B cell (primary cell): ENCODE measurements at regions not wholly inside any gene's neighbourhood (a gene's known extent, or its start where the extent isn't known, plus 50 kb on each side); places are given as distances from the start of the nearest gene placed in this dataset.

Experiments
- ATAC-seq: fragments of 200-7000 bp; cut with Tn5 transposase; one replicate; pipeline ENCODE4 v1.10.0; 2021; ENCODE audit warnings: low read depth, mild to moderate bottlenecking, moderate number of reproducible peaks, moderate library complexity
- CTCF ChIA-PET: fragments of 350-600 bp; sonication (Branson Sonifier 250); formaldehyde crosslinking; loops from one replicate; lab custom pipeline; 2021; ENCODE audit warnings: antibody characterized with exemption, inconsistent platforms; lab: Charles Lee
- POLR2A ChIA-PET: fragments of 350-600 bp; sonication (Branson Sonifier 250); formaldehyde crosslinking; loops from one replicate; lab custom pipeline; 2021; ENCODE audit warnings: antibody characterized with exemption; lab: Charles Lee
- DNase-seq: peaks from one replicate; pipeline ENCODE4 v3.0.0; 2013
- H2AFZ ChIP-seq: 2 replicates; pipeline ENCODE4 v1.6.1; 2012; ENCODE audit warnings: mild to moderate bottlenecking, low read depth, low read length; ENCODE audit not compliant: insufficient read depth, poor library complexity, severe bottlenecking
- H3K27ac ChIP-seq, 2 donors: 1 replicate in 1 of 2; 2 replicates in 1 of 2; pipeline ENCODE4 v1.5.1; 2012 to 2013; ENCODE audit warnings: low read length in 2 of 2, mild to moderate bottlenecking in 2 of 2, moderate library complexity in 1 of 2
- H3K27me3 ChIP-seq, 4 experiments: fragments of 200-600 bp in 1 of 4; sonication (generic) in 1 of 4; replicated peaks in 1 of 4; 1 replicate in 2 of 4; 2 replicates in 2 of 4; pipeline versions ENCODE4 v1.6.1 to v1.7.0; 2013 to 2016; ENCODE audit warnings: low read length in 3 of 4, mild to moderate bottlenecking in 2 of 4, mixed read lengths in 1 of 4, moderate library complexity in 1 of 4; ENCODE audit not compliant: insufficient read depth in 4 of 4, control insufficient read depth in 3 of 4; ENCODE audit errors: control extremely low read depth in 1 of 4
- H3K36me3 ChIP-seq, 2 experiments: replicated peaks in 1 of 2; 1 replicate in 1 of 2; 2 replicates in 1 of 2; pipeline versions ENCODE4 v1.6.1 to v1.7.1; 2013; ENCODE audit warnings: low read length in 1 of 2; ENCODE audit not compliant: insufficient read depth in 2 of 2, control insufficient read depth in 1 of 2; ENCODE audit errors: control extremely low read depth in 1 of 2, extremely low read depth in 1 of 2
- H3K4me1 ChIP-seq, 2 donors: fragments of 200-600 bp in 1 of 2; sonication (generic) in 1 of 2; 1 replicate in 1 of 2; 2 replicates in 1 of 2; pipeline versions ENCODE4 v1.5.1 to v1.6.1; 2013 to 2017; ENCODE audit warnings: low read length in 2 of 2; ENCODE audit not compliant: control insufficient read depth in 2 of 2, insufficient read depth in 2 of 2
- H3K4me2 ChIP-seq: replicated peaks from 2 replicates; pipeline ENCODE3; 2012; ENCODE audit warnings: mild to moderate bottlenecking, low read depth, low read length; ENCODE audit not compliant: poor library complexity, severe bottlenecking
- H3K4me3 ChIP-seq, 5 experiments: fragments of 200-600 bp in 1 of 5; sonication (generic) in 1 of 5; 1 replicate in 3 of 5; 2 replicates in 2 of 5; pipeline versions ENCODE4 v1.5.1 to v1.7.0; 2011 to 2016; ENCODE audit warnings: low read length in 4 of 5, mild to moderate bottlenecking in 4 of 5, low read depth in 2 of 5, control low read depth in 1 of 5, moderate library complexity in 1 of 5; ENCODE audit not compliant: insufficient read depth in 1 of 5; ENCODE audit errors: control extremely low read depth in 1 of 5, extremely low read depth in 1 of 5
- H3K79me2 ChIP-seq: fragments of 200-600 bp; sonication (generic); one replicate; pipeline ENCODE4 v1.6.0; 2016; ENCODE audit warnings: low read length; ENCODE audit not compliant: control insufficient read depth, insufficient read depth
- H3K9ac ChIP-seq: fragments of 200-600 bp; sonication (generic); 2 replicates; pipeline ENCODE4 v1.6.1; 2017; ENCODE audit warnings: mild to moderate bottlenecking, low read length, moderate library complexity
- H3K9me3 ChIP-seq, 3 donors: one replicate each; pipeline versions ENCODE4 v1.6.1 to v1.7.1; 2013; ENCODE audit warnings: low read length in 2 of 3; ENCODE audit not compliant: control insufficient read depth in 2 of 3, insufficient read depth in 1 of 3; ENCODE audit errors: control extremely low read depth in 1 of 3
- H4K20me1 ChIP-seq: 2 replicates; pipeline ENCODE4 v1.6.0; 2012; ENCODE audit warnings: mild to moderate bottlenecking, low read length; ENCODE audit not compliant: insufficient read depth, control insufficient read depth, poor library complexity, severe bottlenecking
- H3K27ac Mint-ChIP-seq: one replicate; pipeline ENCODE4 v1.8.0; 2021; ENCODE audit warnings: mixed read lengths
- H3K27me3 Mint-ChIP-seq: one replicate; pipeline ENCODE4 v1.8.0; 2021; ENCODE audit warnings: mixed read lengths
- H3K4me1 Mint-ChIP-seq: one replicate; pipeline ENCODE4 v1.8.0; 2021; ENCODE audit warnings: mixed read lengths
- H3K4me3 Mint-ChIP-seq: one replicate; pipeline ENCODE4 v1.8.0; 2021; ENCODE audit warnings: mixed read lengths
- H3K9me3 Mint-ChIP-seq: one replicate; pipeline ENCODE4 v1.8.0; 2022; ENCODE audit warnings: mixed read lengths; ENCODE audit not compliant: insufficient read depth
- EZH2 ChIP-seq: IDR thresholded peaks from 2 replicates; pipeline ENCODE4 v1.6.1; 2012; ENCODE audit warnings: borderline replicate concordance, low read depth, mild to moderate bottlenecking, moderate library complexity, low read length; ENCODE audit not compliant: insufficient read depth, poor library complexity, severe bottlenecking
- WGBS: methylation state at CpG from one replicate; pipeline ENCODE4 v1.1.5; 2013; ENCODE audit warnings: missing lambda C conversion rate; ENCODE audit not compliant: insufficient coverage; 5-methylcytosine and 5-hydroxymethylcytosine counted together
- intact Hi-C: fragments of 100-400 bp; cut with micrococcal nuclease; formaldehyde crosslinking; loops from one replicate; pipeline ENCODE4 v1.10.0; 2022
- TF ChIP-seq, protein P1 (sequence below): fragments of 200-600 bp; IDR thresholded peaks from one replicate; pipeline ENCODE4 v1.8.0; 2022; ENCODE audit warnings: antibody characterized with exemption, mild to moderate bottlenecking

DNA sequence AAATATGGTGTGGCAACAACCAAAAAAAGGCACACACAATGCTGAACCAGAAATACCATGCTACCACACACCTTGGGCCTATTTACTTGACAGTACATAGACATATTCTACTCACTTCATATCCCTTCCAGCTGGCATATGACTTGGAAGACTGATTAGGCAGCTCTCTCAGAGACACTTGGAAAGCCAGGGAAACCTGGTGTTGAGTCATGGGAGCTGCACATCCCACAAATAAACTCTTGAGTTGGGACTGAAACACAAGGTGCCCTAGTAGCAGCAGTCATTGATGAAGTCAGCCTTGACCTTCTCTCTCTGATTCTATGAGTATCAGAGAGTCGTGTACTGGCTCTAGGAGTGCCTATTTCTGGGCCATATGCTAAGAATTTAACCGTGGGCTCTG is 776.6 kb upstream of the LCORL start:
- Histone ChIP-seq H4K20me1 (no peaks in the 10 kb centered on the region), H3K27me3 (no peaks in the 10 kb centered on the region), H3K9ac (no peak overlapping the region), H3K4me2 (no peak overlapping the region), H3K9me3 (no peaks in the 10 kb centered on the region), H2AFZ (no peak overlapping the region), H3K79me2 (no peaks in the 10 kb centered on the region), H3K36me3 (no peaks in the 10 kb centered on the region), H3K4me1 (no peaks in the 10 kb centered on the region), H3K27ac (no peak overlapping the region), H3K4me3 (no peak overlapping the region)
- WGBS, result 50% methylated on average over 1 of the region's 2 CpGs
- ATAC-seq (no peak), DNase-seq (no peak)
- ChIA-PET CTCF (no interaction called here), POLR2A (no interaction called here)
- no peaks in the 10 kb centered on the region for H3K27me3 Mint-ChIP-seq
- no peak overlapping the region for H3K4me3 Mint-ChIP-seq
- H3K9me3 Mint-ChIP-seq, result peaks cover 4% of the 10 kb centered on the region
- H3K4me1 Mint-ChIP-seq, result no peaks in the 10 kb centered on the region
- TF ChIP-seq, protein P1, sequence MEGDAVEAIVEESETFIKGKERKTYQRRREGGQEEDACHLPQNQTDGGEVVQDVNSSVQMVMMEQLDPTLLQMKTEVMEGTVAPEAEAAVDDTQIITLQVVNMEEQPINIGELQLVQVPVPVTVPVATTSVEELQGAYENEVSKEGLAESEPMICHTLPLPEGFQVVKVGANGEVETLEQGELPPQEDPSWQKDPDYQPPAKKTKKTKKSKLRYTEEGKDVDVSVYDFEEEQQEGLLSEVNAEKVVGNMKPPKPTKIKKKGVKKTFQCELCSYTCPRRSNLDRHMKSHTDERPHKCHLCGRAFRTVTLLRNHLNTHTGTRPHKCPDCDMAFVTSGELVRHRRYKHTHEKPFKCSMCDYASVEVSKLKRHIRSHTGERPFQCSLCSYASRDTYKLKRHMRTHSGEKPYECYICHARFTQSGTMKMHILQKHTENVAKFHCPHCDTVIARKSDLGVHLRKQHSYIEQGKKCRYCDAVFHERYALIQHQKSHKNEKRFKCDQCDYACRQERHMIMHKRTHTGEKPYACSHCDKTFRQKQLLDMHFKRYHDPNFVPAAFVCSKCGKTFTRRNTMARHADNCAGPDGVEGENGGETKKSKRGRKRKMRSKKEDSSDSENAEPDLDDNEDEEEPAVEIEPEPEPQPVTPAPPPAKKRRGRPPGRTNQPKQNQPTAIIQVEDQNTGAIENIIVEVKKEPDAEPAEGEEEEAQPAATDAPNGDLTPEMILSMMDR, result no peak
- H3K27ac Mint-ChIP-seq, result no peak overlapping the region
- intact Hi-C loops, result no loop called here

DNA sequence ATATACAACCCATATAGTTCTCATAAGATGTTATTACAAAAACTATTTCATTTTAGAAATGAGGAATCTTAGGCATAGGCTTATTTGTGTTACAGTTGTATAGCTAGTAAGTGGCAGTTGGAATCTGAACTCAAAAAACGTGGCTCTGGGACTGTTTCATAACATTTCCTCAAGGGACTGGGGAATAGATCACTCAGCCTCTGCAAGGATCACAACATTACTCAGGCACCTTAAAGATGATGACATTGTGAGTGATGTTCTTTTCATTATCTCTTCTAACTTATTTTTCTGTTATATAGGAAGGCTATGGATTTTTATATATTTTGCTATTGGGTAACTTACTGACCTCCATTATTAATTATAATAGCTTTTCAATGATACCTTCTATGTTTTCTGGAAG is 774.2 kb upstream of the LCORL start:
- Histone ChIP-seq H3K4me3 (no peak overlapping the region), H3K9ac (no peak overlapping the region), H3K27me3 (no peaks in the 10 kb centered on the region), H3K79me2 (no peaks in the 10 kb centered on the region), H3K4me1 (no peaks in the 10 kb centered on the region), H3K36me3 (no peaks in the 10 kb centered on the region), H3K9me3 (no peaks in the 10 kb centered on the region), H4K20me1 (no peaks in the 10 kb centered on the region), H3K27ac (no peak overlapping the region), H2AFZ (no peak overlapping the region), H3K4me2 (no peak overlapping the region)
- no peak for TF ChIP-seq EZH2
- TF ChIP-seq, protein P1, result no peak
- no peak for ATAC-seq
- Mint-ChIP-seq H3K27me3 (no peaks in the 10 kb centered on the region), H3K4me1 (no peaks in the 10 kb centered on the region), H3K4me3 (no peak overlapping the region), H3K9me3 (no peaks in the 10 kb centered on the region), H3K27ac (no peak overlapping the region)
- ChIA-PET CTCF (no interaction called here), POLR2A (no interaction called here)
- DNase-seq, result no peak
- intact Hi-C loops, result no loop called here
- no CpG with 5 or more reads among the region's 1 CpG for WGBS
